HEK293 (cell line): ENCODE measurements at regions not wholly inside any gene's neighbourhood (a gene's known extent, or its start where the extent isn't known, plus 50 kb on each side); places are given as distances from the start of the nearest gene placed in this dataset.

Experiments
- ZBTB20 ChIP-seq: fragments of 450-650 bp; formaldehyde crosslinking; IDR thresholded peaks from 2 replicates; pipeline ENCODE4 v1.5.1; 2016; ENCODE audit warnings: missing biosample characterization, missing genetic modification characterization
- ZBTB8A ChIP-seq: fragments of 450-650 bp; formaldehyde crosslinking; IDR thresholded peaks from 2 replicates; pipeline ENCODE4 v1.5.1; 2016; ENCODE audit warnings: missing biosample characterization, missing genetic modification characterization
- ZNF133 ChIP-seq: fragments of 450-650 bp; formaldehyde crosslinking; IDR thresholded peaks from 2 replicates; pipeline ENCODE4 v1.5.1; 2016; ENCODE audit warnings: missing biosample characterization, missing genetic modification characterization
- ZNF214 ChIP-seq: fragments of 450-650 bp; formaldehyde crosslinking; IDR thresholded peaks from 2 replicates; pipeline ENCODE4 v1.5.1; 2017; ENCODE audit warnings: missing biosample characterization, mild to moderate bottlenecking, missing genetic modification characterization, borderline replicate concordance
- ZNF366 ChIP-seq: fragments of 450-650 bp; formaldehyde crosslinking; conservative IDR thresholded peaks from 2 replicates; pipeline ENCODE4 v1.5.1; 2016; ENCODE audit warnings: missing biosample characterization, missing genetic modification characterization
- ZNF510 ChIP-seq: fragments of 450-650 bp; formaldehyde crosslinking; IDR thresholded peaks from 2 replicates; pipeline ENCODE4 v1.5.1; 2018; ENCODE audit warnings: mild to moderate bottlenecking, missing genetic modification characterization, missing biosample characterization; ENCODE audit not compliant: insufficient replicate concordance
- TF ChIP-seq, protein P1 (sequence below): fragments of 450-650 bp; formaldehyde crosslinking; IDR thresholded peaks from 2 replicates; pipeline ENCODE4 v1.5.1; 2016; ENCODE audit warnings: missing biosample characterization, missing genetic modification characterization

DNA sequence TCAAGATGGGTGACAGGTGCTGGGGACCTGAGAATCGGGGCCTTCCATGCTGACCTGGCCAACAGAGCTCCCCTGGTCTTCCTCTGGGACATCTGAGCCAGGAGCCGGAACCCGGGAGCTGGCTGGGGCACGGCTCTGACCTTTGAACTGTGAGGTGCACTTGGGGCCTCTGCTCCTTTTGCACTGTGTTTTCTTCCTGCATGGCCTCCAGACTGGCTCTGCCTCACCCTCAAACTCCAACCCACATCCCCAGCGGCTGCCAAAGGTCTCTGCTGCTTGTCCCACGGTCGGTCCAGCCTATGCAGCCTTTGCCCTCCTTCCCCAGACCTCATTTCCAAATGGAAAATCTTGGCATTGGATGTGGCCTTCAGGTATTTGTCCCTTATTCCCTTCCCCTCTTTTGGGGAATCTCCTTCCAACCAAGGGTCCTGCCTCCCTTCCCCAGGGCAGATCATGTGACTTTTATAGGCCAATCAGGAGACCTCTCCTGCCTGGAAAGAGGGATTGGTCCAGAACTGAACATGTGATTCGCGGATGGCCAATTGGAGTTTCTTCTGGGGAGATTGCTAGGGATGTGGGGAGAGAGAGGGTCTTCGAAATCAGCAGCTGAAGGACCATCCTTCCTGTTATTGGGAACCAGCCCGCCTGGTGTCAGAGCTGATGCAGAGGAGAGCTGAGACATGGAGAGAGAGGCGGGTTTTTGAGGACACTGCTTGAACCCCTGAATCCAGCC is 117.9 kb downstream of the CYLD start:
- TF ChIP-seq ZNF133 (no peak), ZNF510 (tag by site-specific recombination) (no peak), ZBTB20 (no peak), ZNF366 (tag by site-specific recombination) (no peak), ZBTB8A (no peak), ZNF214 (tag by site-specific recombination) (no peak)
- TF ChIP-seq, protein P1, sequence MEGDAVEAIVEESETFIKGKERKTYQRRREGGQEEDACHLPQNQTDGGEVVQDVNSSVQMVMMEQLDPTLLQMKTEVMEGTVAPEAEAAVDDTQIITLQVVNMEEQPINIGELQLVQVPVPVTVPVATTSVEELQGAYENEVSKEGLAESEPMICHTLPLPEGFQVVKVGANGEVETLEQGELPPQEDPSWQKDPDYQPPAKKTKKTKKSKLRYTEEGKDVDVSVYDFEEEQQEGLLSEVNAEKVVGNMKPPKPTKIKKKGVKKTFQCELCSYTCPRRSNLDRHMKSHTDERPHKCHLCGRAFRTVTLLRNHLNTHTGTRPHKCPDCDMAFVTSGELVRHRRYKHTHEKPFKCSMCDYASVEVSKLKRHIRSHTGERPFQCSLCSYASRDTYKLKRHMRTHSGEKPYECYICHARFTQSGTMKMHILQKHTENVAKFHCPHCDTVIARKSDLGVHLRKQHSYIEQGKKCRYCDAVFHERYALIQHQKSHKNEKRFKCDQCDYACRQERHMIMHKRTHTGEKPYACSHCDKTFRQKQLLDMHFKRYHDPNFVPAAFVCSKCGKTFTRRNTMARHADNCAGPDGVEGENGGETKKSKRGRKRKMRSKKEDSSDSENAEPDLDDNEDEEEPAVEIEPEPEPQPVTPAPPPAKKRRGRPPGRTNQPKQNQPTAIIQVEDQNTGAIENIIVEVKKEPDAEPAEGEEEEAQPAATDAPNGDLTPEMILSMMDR (tag by site-specific recombination) = no peak
